ENCODE measurements at regions not wholly inside any gene's neighbourhood (a gene's known extent, or its start where the extent isn't known, plus 50 kb on each side); places are given as distances from the start of the nearest gene placed in this dataset.
"Not testable (repeated sequence)": the region's sequence is repeated elsewhere in the genome, so short reads cannot be mapped to it uniquely, and the experiment has no call there.

DNA sequence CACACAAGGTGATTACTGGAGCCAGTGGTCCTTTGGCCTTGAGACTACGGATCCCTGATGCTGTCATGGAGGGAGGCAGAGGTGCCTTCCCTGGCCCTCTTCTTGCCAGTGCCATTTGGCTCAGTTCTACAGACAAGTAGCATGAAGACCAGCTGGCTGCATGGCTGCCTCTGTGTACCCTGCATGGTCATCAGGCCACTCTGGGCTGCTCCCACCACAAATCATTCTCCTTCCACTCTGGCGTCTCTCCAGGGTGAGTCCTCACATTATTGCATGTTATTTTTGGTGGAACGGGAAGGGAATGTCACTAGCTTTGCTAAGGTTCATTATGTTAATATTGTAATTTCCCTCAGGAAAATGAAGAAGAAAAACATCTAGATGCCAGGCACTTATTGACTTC, 229.8 kb downstream of the VAPA start:
- DNase-seq = no peak

DNA sequence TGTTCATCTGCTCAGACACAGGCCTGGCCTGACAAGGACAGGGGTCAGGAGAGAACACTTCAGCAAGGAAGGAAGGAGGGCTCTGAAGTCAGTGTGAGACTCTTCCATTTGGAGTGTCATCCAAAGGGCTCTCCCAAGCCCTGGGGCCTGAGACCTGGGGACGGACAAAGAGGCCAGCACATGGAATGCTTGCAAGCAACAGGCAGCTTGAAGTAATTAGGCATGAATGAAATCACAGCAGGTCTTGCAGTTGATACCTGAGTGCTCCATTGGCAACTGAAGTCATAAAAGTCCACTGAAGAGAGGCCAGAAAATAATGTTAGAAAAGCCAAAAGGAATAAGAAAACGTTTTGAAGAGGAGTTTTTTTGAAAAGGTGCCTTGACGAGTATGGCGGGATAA, 231.7 kb downstream of the VAPA start:
- DNase-seq = no peak

DNA sequence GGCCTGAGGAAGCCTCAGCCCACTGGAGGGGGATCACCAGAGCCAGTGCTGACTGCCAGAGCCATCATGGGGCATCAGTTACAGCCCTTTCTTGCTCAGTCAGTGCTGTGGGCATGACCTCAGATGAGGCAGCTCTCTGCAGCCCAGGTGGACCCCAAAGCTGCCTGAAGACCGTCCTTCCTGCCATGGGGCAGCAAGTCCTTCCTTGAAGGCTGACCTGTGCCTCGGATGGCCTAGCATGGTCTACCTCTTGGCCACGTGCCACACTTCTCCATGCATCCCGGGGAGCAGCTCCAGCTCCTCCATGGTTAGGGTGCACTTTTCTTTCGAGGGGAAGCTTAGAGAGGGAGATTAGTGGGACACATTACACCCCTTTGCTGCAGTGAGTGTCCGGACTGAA, 233.4 kb downstream of the VAPA start:
- no peak for DNase-seq

DNA sequence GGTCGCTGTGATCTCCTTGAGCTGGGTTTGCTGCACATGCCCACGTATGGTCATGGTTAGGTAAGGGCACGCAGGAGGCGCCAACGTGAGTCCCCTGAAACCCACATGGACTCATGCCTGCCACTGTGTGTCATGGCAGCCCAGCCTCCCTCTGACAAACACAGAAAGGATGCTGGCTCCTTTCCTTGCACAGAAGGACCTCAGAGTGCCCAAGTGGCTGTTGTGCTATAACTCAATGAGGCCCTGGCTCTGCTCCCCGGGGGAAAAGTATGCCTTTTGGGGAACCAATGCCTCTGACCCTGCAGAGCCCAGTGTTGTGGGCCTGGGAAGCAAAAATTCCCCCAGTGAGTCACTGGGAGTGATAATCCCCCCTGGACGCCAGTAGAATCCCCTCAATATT, 233.9 kb downstream of the VAPA start:
- no peak for DNase-seq

DNA sequence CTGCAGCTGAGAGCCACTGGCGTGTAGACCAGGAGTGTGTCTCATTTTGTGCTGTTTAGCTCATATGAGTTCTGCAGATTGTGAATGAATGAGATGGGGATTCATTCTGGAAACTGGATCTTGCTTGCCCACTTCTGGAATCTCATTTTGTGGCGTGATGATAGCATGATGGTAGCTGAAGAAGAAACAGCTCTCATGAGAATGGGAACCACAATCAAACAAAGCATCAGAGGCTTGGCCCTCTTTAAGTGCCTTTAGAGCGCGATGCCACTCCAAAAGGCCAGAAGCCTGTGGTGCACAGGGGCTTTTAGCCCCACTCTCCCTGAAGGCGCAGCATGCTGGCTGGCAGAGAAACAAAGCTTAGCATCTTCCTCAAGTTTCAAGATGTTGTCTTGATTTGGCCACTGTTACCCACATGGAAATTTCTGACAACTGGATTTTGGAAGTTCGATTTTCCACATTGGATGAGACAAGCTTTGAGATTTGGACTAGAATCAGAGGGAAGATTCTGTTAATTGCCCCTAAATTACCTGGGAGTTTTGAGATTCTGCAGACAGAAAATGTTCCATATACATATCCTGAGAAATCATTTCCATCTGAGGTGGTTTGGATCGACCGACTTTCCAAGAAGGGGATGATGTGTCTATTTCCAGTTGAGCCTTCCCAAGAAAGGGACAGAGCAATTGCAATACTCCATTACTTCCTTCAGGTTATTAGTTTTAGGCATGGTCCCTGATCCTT, 234.5 kb downstream of the VAPA start:
- DNase-seq = no peak

DNA sequence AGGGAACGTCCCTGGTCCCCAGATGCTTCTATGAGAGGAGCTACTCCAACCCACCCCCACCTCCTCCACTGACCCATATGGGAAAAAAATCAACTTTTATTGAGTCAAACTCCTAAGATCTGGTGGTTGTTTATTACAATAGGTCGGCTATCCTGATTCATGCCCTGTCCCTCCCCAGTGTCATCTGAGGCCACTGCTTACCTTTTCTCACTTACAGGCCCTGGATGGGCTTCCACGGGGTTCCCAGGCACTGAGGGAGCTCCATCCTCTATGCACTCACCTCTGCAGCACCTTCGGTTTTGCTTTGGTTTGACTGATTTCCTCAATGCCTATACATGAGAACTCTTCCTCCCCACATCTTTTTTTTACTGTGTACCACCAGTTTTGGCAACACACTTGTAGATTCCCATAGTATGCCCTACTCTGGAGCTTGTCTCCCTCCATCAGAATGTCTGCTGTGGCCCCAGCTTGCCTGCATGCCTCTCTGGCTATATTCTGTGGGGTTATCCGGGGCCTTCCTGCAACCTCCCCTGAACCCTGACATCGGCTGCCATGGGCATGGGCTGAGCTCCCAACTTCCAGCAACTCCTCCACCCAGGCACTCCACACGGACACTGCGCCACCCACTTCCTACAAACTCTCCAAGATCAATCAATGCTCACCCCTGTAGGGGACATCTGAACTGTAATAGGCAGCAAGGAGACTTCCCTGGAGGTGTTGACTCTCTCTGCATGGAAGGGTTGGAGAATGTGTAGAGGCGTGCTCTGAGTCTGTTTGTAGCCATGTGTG, 236.1 kb downstream of the VAPA start:
- no peak for DNase-seq

DNA sequence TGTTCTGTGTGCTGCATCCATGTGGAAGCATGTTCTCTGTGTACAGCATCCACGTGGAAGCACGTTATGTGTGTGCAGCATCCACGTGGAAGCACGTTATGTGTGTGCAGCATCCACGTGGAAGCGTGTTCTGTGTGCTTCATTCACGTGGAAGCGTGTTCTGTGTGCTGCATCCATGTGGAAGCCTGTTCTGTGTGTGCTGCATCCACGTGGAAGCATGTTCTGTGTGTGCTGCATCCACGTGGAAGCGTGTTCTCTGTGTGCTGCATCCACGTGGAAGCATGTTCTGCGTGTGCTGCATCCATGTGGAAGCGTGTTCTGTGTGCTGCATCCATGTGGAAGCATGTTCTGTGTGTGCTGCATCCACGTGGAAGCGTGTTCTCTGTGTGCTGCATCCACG, 236.8 kb downstream of the VAPA start:
- DNase-seq = not testable (repeated sequence)

DNA sequence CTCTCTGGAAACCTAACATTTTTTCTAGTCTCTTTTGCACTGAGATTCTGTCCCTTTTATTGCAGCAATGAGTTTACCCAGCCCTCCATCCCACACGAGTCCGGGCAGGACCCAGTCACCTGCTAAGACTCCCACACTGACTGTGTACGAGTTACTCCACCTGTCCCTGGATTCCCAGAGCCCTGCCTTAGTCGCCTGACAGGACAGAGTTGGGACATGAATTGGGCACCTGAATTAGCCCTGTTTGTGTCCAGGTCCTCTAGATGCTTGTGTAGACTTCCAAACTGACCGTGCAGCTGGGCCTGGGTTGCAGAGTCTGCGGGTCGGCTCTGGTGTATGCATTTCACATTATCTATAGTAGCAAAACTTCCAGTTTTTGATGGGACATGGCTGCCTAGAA, 238.7 kb downstream of the VAPA start:
- DNase-seq = no peak

DNA sequence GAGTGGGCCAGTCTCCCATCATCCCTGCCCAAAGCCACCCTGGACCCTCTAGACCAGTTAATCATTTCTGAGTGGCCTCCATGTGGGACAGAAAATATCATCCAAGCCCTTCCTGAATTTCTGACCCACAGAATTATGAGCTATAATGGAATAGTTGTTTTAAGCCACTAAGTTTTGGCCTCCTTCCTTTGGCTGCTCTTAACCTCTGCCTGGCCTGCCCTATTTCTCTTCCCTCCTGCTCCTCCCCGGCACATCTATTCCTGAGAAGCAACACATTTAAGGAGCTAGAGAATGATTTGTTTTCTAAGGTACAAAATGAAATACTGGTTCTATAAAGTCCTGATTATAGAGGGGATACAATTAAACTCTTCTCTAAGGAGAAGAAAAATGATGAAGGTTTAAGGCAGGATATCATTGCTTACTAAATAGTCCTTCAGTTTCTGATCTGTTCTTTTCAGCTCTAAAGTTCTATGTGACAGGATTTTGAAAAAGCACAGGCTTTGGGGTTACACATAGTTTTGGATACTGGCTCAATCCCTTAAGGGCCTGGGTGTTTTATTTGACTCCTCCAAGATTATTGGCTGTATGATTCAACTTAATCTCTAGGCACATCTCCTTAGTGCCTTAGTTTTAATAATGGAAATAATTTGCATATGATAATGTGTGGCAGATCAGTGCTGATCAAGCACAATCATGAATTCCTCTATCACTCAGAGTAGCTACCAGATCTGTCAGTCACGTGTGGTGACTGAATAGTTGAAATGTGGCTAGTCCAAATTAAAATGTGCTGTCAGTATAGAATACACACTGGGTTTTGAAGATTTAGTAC, 240.3 kb downstream of the VAPA start:
- no peak for DNase-seq

DNA sequence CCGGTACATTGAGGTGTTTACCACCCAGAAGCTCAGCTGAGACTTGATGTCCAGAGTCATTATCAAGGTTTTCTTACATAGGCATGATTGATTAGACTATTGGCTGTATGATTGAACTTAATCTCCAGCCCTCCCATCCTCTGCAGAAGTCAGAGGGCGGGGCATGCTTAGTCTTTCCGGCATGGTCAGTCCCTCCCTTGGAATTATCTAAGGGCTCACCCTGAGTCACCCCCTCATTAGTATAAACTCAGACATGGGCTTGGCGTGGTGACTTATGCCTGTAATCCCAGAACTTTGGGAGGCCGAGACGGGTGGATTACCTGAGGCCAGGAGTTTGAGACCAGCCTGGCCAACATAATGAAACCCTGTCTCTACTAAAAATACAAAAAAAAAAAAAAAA, 243.9 kb downstream of the VAPA start:
- no peak for DNase-seq

DNA sequence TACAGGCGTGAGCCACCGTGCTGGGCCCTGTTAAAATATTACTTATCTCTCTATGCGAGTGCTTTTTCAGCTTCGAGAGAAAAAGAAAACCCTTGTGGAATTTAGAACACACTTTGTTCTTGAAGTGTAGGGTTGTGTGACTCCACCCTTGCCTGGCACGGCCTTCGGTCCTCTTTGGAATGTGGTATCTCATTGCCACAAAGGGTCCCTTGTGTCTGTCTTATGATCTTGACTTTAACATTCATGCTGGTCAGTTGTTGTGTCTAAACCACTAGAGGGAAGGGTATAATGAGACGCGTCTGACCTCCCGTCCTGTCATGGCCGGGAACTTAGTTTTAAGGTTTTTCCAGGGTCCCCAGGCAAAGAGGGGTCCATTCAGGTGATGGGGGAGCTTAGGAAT, 246.4 kb downstream of the VAPA start:
- DNase-seq = no peak

DNA sequence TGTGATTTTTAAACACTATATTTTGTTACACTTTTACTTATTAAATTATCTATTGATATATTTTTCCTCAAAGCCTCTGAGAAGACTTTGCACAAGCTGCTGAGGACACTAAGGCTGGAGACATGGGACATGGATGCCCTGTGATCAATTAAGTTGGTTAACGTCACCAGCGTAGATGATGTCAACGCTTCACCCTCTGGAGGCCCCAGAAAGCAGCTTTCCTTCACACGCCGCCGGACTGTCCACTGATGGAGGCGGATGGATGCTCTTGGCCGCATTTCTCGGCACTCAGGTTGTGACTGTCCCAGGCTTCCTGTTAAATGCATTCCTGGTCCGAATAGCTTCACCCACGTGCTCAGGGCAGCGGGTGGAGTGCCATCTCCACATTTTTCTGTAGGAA, 247.5 kb downstream of the VAPA start:
- DNase-seq = no peak

DNA sequence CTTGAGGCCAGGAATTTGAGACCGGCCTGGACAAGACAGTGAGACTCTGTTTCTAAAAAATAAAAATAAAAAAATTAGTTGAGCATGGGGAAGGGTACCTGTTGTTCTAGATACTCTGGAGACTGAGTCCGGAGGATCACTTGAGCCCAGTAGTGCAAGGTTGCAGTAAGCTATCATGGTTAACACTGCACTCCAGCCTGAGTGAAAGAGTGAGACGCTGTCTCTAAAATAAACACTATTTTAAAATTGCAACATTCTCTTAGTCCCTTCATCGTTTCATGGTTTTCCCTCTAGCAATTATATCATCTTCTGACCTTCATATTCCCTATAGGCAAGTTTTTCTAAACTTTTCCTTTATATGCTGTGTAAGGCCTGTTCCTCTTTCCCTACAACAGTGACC, 248.5 kb downstream of the VAPA start:
- no peak for DNase-seq

DNA sequence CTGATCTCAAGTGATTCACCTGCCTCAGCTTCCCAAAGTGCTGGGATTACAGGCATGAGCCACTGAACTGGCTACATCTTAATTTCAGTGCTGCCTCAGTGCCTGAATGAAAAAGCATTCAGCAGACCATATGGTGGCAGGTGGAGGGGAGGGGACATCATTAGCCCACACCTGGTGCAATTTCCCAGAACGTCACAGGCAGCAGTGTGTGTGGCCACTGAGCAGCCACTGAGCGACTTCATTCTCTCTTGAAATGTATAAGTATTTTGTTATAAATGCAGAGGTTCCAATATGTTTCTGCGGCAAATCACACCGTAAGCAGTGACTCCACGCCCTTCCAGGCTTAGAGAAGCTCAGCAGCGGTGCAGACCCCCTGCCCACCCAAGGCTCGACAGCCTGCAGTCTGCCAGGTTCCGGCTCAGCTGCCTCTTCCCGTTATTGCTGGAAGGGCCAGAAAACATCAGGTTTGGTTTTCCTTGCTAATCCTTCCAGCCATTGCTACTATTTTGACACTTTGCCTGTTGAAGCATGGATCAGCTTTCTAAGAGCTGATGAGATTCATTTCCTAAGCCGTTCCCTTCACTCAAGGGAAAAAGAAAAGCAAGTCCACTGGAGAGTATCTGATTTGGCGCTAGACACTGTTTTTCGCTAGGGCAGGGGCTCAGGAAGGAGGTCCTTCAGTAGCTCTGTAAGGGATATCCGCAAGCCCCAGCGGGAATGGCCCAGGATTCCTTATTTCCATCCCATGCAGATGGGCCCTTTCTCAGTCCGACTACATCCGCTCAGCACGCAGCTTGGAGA, 250.7 kb downstream of the VAPA start:
- no peak for DNase-seq

DNA sequence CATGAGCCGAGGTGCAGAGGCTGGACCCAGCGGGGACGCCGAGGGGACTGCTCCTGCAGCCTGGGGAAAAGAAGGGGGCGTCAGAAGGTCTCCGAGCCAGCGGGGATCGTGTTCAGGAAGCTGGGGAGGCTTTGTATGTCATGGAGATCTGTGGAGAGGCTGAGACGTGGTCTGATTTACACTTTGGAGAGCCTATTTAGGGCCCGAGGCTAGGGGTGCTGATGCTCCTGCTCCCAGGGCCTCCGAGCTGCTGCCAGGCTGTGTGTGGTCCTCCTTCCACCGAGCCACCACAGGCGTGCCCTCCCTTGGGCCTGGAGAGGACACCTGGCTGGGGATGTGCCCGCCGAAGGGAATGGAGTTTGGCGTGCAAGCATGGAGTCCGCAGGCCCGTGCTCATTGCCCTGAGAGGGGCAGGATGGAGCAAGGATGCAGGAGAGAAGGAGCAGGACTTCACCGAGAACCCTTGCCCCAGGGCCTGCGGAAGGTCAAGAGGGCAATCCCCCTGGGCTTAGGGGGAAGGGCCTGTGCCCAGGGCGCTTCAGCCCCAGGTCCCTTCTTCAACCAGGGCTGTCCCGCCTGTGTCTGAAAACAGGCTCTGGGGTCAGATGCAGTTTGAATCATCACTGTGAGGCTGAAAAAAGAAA, 252.5 kb downstream of the VAPA start:
- no peak for DNase-seq

DNA sequence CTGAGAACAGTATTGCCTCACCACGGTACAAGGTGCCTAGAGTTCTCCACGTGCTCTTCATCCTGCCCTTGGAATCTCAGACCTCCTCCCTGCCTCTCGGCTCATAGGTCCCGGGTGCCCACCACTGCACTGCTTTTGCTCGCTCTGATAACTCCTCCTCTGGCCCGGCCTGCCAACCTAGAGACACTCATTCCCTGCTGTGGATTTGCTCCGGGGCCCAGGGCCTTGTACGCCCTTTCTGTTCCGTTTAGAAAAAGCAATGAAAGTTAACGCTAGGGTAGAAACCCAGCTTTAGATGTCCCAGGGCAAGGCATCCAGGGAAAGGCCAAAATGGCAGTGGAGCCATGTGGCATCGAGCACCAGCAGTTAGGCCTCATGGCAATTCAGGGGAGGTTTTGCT, 253.9 kb downstream of the VAPA start:
- no peak for DNase-seq

DNA sequence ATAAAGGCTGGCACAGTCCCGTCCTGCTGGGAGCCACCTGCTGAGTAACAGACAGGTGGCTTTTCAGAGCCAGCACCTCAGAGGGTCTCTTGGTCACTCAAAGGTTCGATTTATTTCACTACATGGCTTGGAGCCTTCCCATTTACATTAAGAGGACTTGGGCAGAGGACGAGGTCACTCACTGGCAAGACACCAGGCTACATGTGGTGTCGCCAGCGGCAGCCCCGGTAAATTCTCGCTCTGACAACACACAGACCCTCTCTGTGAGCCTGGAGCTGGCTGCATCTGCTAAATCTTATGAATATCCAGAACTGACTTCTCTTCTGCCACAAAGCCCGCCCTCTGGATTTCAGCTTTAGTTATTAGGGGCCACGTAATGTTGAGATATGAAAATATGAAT, 254.7 kb downstream of the VAPA start:
- no peak for DNase-seq

DNA sequence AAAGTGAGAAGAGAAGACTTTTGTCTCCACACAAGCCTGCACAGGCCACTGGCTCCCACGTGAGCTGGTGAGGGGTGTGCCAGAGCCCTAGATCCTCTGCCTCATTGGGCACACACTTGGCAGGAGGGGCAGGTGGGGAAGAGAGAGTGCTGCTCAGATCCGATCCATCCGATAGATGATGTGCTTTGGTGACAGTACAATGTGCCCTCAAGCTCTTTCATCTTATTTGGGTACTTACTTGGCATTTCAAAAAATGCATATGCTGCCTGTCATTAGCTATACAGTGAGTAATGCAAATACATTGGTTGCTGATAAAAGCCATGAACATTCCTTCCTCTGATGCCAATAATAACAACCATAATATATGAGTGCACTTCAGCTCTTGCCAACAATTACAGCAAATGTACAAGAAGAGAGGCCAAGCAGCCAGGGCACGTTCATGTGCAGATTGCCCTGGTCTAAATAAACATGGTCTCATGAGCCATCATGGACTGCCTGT, 255.3 kb downstream of the VAPA start:
- DNase-seq = peak; percentile 8

DNA sequence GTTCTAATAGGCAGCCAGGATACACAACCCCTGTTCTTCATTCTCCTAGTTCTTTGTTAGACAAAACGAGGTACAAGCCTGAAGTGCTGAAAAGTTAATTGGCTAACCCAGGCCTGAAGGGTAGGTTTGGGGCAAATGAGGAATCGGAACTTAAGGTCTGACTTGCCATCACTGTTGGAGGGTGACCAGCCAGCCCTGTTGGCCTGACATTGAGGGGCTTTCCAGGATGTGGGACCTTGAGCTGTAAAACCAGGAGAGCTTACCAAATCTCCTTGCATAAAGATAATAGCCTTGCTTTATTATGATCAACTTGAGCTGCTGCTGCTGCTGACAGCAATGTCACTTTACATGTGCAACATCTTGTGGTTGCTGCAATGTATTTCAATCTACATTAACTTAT, 256.0 kb downstream of the VAPA start:
- no peak for DNase-seq

DNA sequence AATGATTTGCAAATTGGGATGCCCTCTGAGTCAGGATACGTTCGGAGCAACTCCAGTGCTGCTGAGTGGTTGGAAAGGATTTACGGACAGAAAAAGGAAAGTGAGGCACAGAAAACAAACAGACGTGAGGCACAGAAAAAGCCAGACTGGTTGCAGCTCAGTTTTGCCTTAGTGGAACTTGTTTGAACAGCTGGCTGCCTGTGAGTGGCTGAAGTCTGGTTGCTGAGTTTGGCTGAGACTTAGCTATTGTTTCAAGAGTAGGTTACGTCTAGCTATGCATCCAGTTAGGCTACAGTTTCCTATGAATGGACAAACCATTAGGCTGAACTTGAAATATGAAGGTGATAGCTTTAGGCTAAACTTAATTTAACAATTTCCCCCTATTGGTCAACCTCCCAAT, 256.6 kb downstream of the VAPA start:
- DNase-seq = no peak

DNA sequence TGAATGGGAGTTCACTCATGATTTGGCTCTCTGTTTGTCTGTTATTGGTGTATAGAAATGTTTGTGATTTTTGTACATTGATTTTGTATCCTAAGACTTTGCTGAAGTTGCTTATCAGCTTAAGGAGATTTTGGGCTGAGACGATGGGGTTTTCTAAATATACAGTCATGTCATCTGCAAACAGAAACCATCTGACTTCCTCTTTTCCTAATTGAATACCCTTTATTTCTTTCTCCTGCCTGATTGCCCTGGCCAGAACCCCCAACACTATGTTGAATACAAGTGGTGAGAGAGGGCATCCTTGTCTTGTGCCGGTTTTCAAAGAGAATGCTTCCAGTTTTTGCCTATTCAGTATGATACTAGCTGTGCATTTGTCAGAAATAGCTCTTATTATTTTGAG, 261.5 kb downstream of the VAPA start:
- not testable (repeated sequence) for DNase-seq

DNA sequence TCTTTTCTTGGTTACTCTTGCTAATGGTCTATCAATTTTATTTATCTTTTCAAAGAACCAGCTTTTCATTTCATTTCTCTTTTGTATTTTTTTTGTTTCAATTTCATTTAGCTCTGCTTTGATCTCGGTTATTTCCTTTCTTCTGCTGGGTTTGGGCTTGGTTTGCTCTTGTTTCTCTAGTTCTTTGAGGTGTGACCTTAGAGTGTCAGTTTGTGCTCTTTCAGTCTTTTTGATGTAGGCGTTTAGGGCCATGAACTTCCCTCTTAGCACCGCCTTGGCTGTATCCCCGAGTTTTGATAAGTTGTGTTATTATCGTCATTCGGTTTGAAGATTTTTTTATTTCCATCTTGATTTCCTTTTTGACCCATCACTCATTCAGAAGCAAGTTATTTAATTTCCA, 265.5 kb downstream of the VAPA start:
- DNase-seq = not testable (repeated sequence)

All from NCI-H1092 (cell line).